Neural cell (in vitro differentiated cells): ENCODE measurements at regions not wholly inside any gene's neighbourhood (a gene's known extent, or its start where the extent isn't known, plus 50 kb on each side); places are given as distances from the start of the nearest gene placed in this dataset.

Experiments used
- H2AFZ ChIP-seq: fragments of 200-600, 300-800 bp; sonication (generic), shearing (Covaris generic); 2 replicates; pipeline ENCODE4 v1.6.0; 2014; ENCODE audit warnings: low read depth, mild to moderate bottlenecking, antibody characterized with exemption, low read length, moderate library complexity
- H3F3A ChIP-seq: fragments of 200-600 bp; shearing (Covaris generic); 2 replicates; pipeline ENCODE4 v1.6.1; 2016; ENCODE audit warnings: mild to moderate bottlenecking, moderate library complexity, mixed read lengths, antibody characterized with exemption, low read length; ENCODE audit not compliant: insufficient read depth, poor library complexity, severe bottlenecking
- H3K27ac ChIP-seq: fragments of 200-600, 300-800 bp; sonication (generic), shearing (Covaris generic); 2 replicates; pipeline ENCODE4 v1.5.1; 2014; ENCODE audit warnings: mild to moderate bottlenecking, low read length, moderate library complexity
- H3K27me3 ChIP-seq: fragments of 300-800, 200-600 bp; sonication (generic), shearing (Covaris generic); 2 replicates; pipeline ENCODE4 v1.6.0; 2014; ENCODE audit warnings: mild to moderate bottlenecking, low read depth, low read length, moderate library complexity; ENCODE audit not compliant: insufficient read depth
- H3K36me3 ChIP-seq: fragments of 300-800, 200-600 bp; sonication (generic), shearing (Covaris generic); 2 replicates; pipeline ENCODE4 v1.5.1; 2014; ENCODE audit warnings: mild to moderate bottlenecking, antibody characterized with exemption, low read length, moderate library complexity; ENCODE audit not compliant: insufficient read depth
- H3K4me2 ChIP-seq: fragments of 300-800, 200-600 bp; sonication (generic), shearing (Covaris generic); 2 replicates; pipeline ENCODE4 v1.6.0; 2014; ENCODE audit warnings: mild to moderate bottlenecking, low read length
- H3K4me3 ChIP-seq: fragments of 300-800, 200-600 bp; sonication (generic), shearing (Covaris generic); 2 replicates; pipeline ENCODE4 v1.5.1; 2014; ENCODE audit warnings: mild to moderate bottlenecking, low read length, moderate library complexity
- H3K79me2 ChIP-seq: fragments of 200-600 bp; shearing (Covaris generic); replicated peaks from 2 replicates; pipeline ENCODE4 v1.6.0; 2014; ENCODE audit warnings: mild to moderate bottlenecking, low read length, moderate library complexity; ENCODE audit not compliant: insufficient read depth
- H3K9ac ChIP-seq: fragments of 300-800, 200-600 bp; sonication (generic), shearing (Covaris generic); 2 replicates; pipeline ENCODE4 v1.6.1; 2016; ENCODE audit warnings: mild to moderate bottlenecking, low read length, mixed read lengths
- H3K9me2 ChIP-seq: fragments of 200-600 bp; shearing (Covaris generic); 2 replicates; pipeline ENCODE4 v1.6.1; 2016; ENCODE audit warnings: mild to moderate bottlenecking, low read length, mixed read lengths; ENCODE audit not compliant: insufficient read depth
- H3K9me3 ChIP-seq: fragments of 200-600, 300-800 bp; sonication (generic), shearing (Covaris generic); 2 replicates; pipeline ENCODE4 v1.6.1; 2016; ENCODE audit warnings: mild to moderate bottlenecking, mixed run types, low read length, moderate library complexity, mixed read lengths
- H4K20me1 ChIP-seq: fragments of 200-600 bp; shearing (Covaris generic); 2 replicates; pipeline ENCODE4 v1.6.1; 2016; ENCODE audit warnings: mild to moderate bottlenecking, mixed run types; ENCODE audit not compliant: insufficient read depth
- EP300 ChIP-seq: fragments of 450-650 bp; conservative IDR thresholded peaks from 2 replicates; pipeline ENCODE4 v1.6.1; 2014; ENCODE audit warnings: antibody characterized with exemption, mild to moderate bottlenecking, moderate library complexity; ENCODE audit not compliant: poor library complexity, severe bottlenecking
- EZH2 ChIP-seq: fragments of 200-600, 300-800 bp; shearing (Covaris generic), sonication (generic); IDR thresholded peaks from 2 replicates; pipeline ENCODE4 v1.6.1; 2014; ENCODE audit warnings: antibody characterized with exemption, low read length, borderline replicate concordance, mild to moderate bottlenecking; ENCODE audit not compliant: insufficient read depth, poor library complexity, severe bottlenecking
- MXI1 ChIP-seq: fragments of 450-650 bp; conservative IDR thresholded peaks from 2 replicates; pipeline ENCODE4 v1.6.1; 2014; ENCODE audit warnings: antibody characterized with exemption, mild to moderate bottlenecking; ENCODE audit not compliant: poor library complexity, severe bottlenecking
- POLR2AphosphoS5 ChIP-seq: IDR thresholded peaks from 2 replicates; pipeline ENCODE4 v1.6.1; 2012
- RAD21 ChIP-seq: fragments of 450-650 bp; conservative IDR thresholded peaks from 2 replicates; pipeline ENCODE4 v1.6.1; 2014; ENCODE audit warnings: antibody characterized with exemption, mild to moderate bottlenecking, moderate library complexity
- REST ChIP-seq: IDR thresholded peaks from 2 replicates; pipeline ENCODE4 v1.6.1; 2012; ENCODE audit warnings: borderline replicate concordance
- SMC3 ChIP-seq: fragments of 450-650 bp; conservative IDR thresholded peaks from 2 replicates; pipeline ENCODE4 v1.6.1; 2014; ENCODE audit warnings: antibody characterized with exemption, mild to moderate bottlenecking, moderate library complexity; ENCODE audit not compliant: poor library complexity
- TAF1 ChIP-seq: IDR thresholded peaks from 2 replicates; pipeline ENCODE4 v1.6.1; 2012; ENCODE audit warnings: low read depth
- TF ChIP-seq, protein P1 (sequence below): fragments of 450-650 bp; IDR thresholded peaks from 2 replicates; pipeline ENCODE4 v1.5.1; 2014; ENCODE audit warnings: antibody characterized with exemption, mild to moderate bottlenecking, moderate library complexity; ENCODE audit not compliant: poor library complexity, severe bottlenecking

DNA sequence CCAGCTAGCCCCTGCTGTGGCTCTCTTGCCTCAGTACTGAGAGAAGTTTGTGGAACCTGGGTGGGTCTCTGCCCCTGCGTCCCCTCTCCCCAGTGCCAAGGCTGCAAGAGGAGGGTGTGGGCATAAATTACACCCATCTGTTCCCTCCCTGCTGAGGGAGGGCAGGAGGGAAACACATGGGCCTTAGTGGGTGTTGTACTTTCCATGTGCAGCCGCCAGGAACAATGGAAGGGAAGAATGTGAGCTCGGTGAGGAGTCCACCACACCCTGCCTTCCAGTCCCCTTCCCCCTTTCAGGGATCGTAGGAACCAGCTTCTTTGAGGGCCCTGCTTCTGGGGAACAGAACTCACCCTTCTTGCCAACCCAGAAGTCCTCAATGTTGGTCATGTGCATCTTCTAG, 138.2 kb upstream of the KLF4 start:
- no peak overlapping the region for H3K9ac ChIP-seq
- H3K9me3 ChIP-seq: no peaks in the 10 kb centered on the region
- no peak overlapping the region for H3K27ac ChIP-seq
- H3K4me2 ChIP-seq: no peak overlapping the region
- H4K20me1 ChIP-seq: no peaks in the 10 kb centered on the region
- no peaks in the 10 kb centered on the region for H3K9me2 ChIP-seq
- H3K79me2 ChIP-seq: no peaks in the 10 kb centered on the region
- no peak overlapping the region for H3K4me3 ChIP-seq
- no peaks in the 10 kb centered on the region for H3K36me3 ChIP-seq
- no peaks in the 10 kb centered on the region for H3F3A ChIP-seq
- no peaks in the 10 kb centered on the region for H3K27me3 ChIP-seq
- TF ChIP-seq SMC3: no peak
- TF ChIP-seq, protein P1, sequence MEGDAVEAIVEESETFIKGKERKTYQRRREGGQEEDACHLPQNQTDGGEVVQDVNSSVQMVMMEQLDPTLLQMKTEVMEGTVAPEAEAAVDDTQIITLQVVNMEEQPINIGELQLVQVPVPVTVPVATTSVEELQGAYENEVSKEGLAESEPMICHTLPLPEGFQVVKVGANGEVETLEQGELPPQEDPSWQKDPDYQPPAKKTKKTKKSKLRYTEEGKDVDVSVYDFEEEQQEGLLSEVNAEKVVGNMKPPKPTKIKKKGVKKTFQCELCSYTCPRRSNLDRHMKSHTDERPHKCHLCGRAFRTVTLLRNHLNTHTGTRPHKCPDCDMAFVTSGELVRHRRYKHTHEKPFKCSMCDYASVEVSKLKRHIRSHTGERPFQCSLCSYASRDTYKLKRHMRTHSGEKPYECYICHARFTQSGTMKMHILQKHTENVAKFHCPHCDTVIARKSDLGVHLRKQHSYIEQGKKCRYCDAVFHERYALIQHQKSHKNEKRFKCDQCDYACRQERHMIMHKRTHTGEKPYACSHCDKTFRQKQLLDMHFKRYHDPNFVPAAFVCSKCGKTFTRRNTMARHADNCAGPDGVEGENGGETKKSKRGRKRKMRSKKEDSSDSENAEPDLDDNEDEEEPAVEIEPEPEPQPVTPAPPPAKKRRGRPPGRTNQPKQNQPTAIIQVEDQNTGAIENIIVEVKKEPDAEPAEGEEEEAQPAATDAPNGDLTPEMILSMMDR: no peak
- no peak for TF ChIP-seq MXI1
- no peak for TF ChIP-seq TAF1
- TF ChIP-seq EP300: no peak
- no peak overlapping the region for H2AFZ ChIP-seq

- Histone ChIP-seq H3K4me3 (no peak overlapping the region), H2AFZ (no peak overlapping the region), H3K4me2 (no peak overlapping the region), H3K9me2 (no peaks in the 10 kb centered on the region), H3K79me2 (no peaks in the 10 kb centered on the region), H3K9me3 (no peaks in the 10 kb centered on the region), H3F3A (no peaks in the 10 kb centered on the region), H3K36me3 (no peaks in the 10 kb centered on the region), H4K20me1 (no peaks in the 10 kb centered on the region), H3K27me3 (no peaks in the 10 kb centered on the region), H3K9ac (no peak overlapping the region), H3K27ac (no peak overlapping the region)
- no peak for TF ChIP-seq MXI1
- no peak for TF ChIP-seq RAD21
- TF ChIP-seq POLR2AphosphoS5: no peak
- TF ChIP-seq, protein P1: no peak
- no peak for TF ChIP-seq REST
- TF ChIP-seq EZH2: no peak
These were observed 136.5 kb upstream of the KLF4 start for GRCh38 chr9:107626118-107626517.
